NT2/D1 (cell line): ENCODE measurements at regions not wholly inside any gene's neighbourhood (a gene's known extent, or its start where the extent isn't known, plus 50 kb on each side); places are given as distances from the start of the nearest gene placed in this dataset.

Experiments used
- SUZ12 ChIP-seq: IDR thresholded peaks from 2 replicates; pipeline ENCODE4 v1.6.1; 2011; ENCODE audit not compliant: insufficient read length, insufficient read depth; ENCODE audit errors: extremely low read depth
- YY1 ChIP-seq: IDR thresholded peaks from 2 replicates; pipeline ENCODE4 v1.6.1; 2011; ENCODE audit not compliant: insufficient read length, insufficient read depth
- ZNF274 ChIP-seq: IDR thresholded peaks from 2 replicates; pipeline ENCODE4 v1.6.1; 2011; ENCODE audit warnings: mild to moderate bottlenecking, low read depth, low read length

DNA sequence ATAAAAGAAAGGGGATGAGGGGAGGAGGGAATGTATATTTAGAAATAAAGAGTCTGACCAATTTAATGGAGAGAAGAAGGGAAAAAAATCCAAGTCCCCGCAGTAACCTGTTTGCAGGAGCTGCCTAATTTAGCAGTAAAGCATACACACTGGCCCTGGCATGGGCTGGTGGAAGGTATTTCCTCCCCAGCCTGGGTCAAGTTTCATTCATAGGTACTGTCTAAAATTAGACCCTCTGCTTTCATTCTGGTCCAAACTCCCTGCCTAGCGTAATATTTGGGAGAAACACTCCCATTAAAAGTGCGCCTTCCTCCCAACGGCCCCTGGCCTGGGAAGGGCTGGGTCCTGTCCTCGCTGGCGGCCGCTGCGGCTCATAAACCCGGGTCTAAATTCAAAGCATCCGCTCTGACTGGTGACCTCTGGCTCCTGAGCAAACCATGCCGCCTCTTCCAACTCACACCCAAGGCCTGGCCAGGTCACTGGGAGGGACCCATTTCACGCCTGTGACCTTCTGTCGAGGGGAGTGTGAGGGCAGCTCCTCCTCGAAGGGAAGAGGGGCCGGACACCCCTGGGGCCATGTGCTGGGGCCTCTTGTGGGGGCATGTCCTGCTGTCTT, 123.2 kb downstream of the FGF18 start:
- TF ChIP-seq YY1 (no peak), ZNF274 (no peak), SUZ12 (no peak)
